ENCODE measurements at regions not wholly inside any gene's neighbourhood (a gene's known extent, or its start where the extent isn't known, plus 50 kb on each side); places are given as distances from the start of the nearest gene placed in this dataset.

DNA sequence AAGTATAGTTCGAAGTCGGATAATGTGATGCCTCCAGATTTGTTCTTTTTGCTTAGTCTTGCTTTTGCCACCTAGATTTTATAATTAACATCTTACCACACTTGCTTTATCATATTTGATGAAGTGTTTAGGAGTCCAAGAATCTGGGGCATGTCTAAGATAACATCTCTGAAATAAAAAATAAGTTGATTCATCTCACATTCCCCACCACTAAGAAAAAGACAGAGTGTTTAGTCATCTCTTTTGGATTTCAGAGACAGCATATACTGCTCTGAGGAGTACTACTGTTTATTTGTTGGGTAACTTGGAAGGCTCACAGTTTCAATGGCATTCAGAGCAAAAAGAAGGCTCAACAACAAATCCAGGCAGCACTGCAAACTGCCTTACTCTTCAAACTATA lies 324.2 kb upstream of the ATP11B start:
- no peaks in the 10 kb centered on the region for H3K9me3 ChIP-seq (ENCODE audit: control insufficient read depth in 4 of 4, low read length in 3 of 4)
- H3K9ac ChIP-seq (ENCODE audit: low read depth in 1 of 2, low read length in 2 of 2): no peak overlapping the region
- no peaks in the 10 kb centered on the region for H3K36me3 ChIP-seq (ENCODE audit: control insufficient read depth in 4 of 4, insufficient read depth in 3 of 4, low read depth in 1 of 4, low read length in 3 of 4)
- DNase-seq (ENCODE audit: low spot score): no peak
- no peak overlapping the region for H3K4me3 ChIP-seq (ENCODE audit: low read depth in 1 of 3, low read length in 3 of 3)
- no peaks in the 10 kb centered on the region for H3K4me1 ChIP-seq (ENCODE audit: control insufficient read depth in 4 of 4, insufficient read depth in 4 of 4, low read length in 3 of 4)
- 95% methylated on average over 2 of the region's 2 CpGs for WGBS
- no peak overlapping the region for H3K27ac ChIP-seq (ENCODE audit: low read depth in 1 of 2, low read length in 2 of 2)
- TF ChIP-seq RXRA (IDR thresholded peaks at IDR 0.05): no peak
- no peak for TF ChIP-seq JUND (IDR thresholded peaks at IDR 0.05)
- TF ChIP-seq ZBTB33 (IDR thresholded peaks at IDR 0.05): no peak
- no peak for TF ChIP-seq HNF4A (conservative IDR thresholded peaks at IDR 0.05)
- TF ChIP-seq NR2F2 (IDR thresholded peaks at IDR 0.05): no peak
- no peak for TF ChIP-seq EGR1 (IDR thresholded peaks at IDR 0.05; ENCODE audit: low read depth in 2 of 2)
- TF ChIP-seq, protein P1, sequence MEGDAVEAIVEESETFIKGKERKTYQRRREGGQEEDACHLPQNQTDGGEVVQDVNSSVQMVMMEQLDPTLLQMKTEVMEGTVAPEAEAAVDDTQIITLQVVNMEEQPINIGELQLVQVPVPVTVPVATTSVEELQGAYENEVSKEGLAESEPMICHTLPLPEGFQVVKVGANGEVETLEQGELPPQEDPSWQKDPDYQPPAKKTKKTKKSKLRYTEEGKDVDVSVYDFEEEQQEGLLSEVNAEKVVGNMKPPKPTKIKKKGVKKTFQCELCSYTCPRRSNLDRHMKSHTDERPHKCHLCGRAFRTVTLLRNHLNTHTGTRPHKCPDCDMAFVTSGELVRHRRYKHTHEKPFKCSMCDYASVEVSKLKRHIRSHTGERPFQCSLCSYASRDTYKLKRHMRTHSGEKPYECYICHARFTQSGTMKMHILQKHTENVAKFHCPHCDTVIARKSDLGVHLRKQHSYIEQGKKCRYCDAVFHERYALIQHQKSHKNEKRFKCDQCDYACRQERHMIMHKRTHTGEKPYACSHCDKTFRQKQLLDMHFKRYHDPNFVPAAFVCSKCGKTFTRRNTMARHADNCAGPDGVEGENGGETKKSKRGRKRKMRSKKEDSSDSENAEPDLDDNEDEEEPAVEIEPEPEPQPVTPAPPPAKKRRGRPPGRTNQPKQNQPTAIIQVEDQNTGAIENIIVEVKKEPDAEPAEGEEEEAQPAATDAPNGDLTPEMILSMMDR (IDR thresholded peaks at IDR 0.05; ENCODE audit: low read depth, low read length, missing input control): no peak
- TF ChIP-seq FOXA1 (IDR thresholded peaks at IDR 0.05): no peak
- no peak for TF ChIP-seq YY1 (IDR thresholded peaks at IDR 0.05)
- TF ChIP-seq GABPA (IDR thresholded peaks at IDR 0.05 in 1 of 2, conservative IDR thresholded peaks at IDR 0.05 in 1 of 2): no peak
- TF ChIP-seq TAF1 (conservative IDR thresholded peaks at IDR 0.05): no peak
- TF ChIP-seq RAD21 (IDR thresholded peaks at IDR 0.05): no peak
- no peak for TF ChIP-seq HNF4G (IDR thresholded peaks at IDR 0.05)
- TF ChIP-seq SP1 (IDR thresholded peaks at IDR 0.05): no peak
- no peak for TF ChIP-seq FOXA2 (IDR thresholded peaks at IDR 0.05)
- TF ChIP-seq REST (IDR thresholded peaks at IDR 0.05): no peak
- TF ChIP-seq, protein P2, sequence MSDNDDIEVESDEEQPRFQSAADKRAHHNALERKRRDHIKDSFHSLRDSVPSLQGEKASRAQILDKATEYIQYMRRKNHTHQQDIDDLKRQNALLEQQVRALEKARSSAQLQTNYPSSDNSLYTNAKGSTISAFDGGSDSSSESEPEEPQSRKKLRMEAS (IDR thresholded peaks at IDR 0.05): no peak
- TF ChIP-seq, protein P3, sequence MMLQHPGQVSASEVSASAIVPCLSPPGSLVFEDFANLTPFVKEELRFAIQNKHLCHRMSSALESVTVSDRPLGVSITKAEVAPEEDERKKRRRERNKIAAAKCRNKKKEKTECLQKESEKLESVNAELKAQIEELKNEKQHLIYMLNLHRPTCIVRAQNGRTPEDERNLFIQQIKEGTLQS (IDR thresholded peaks at IDR 0.05): no peak
- no peaks in the 10 kb centered on the region for H3K27me3 ChIP-seq (ENCODE audit: control insufficient read depth in 4 of 4, insufficient read depth in 4 of 4, low read length in 3 of 4)
